ENCODE measurements at regions not wholly inside any gene's neighbourhood (a gene's known extent, or its start where the extent isn't known, plus 50 kb on each side); places are given as distances from the start of the nearest gene placed in this dataset.

GRCh38 chr10:110426294-110427181, 71.2 kb upstream of the DUSP5 start (continued):
- peak; percentile 42 for TF ChIP-seq EP300 (IDR thresholded peaks at IDR 0.05; ENCODE audit: low read length)
- peak; percentile 80 to 93; a peak in 3 of 4 replicates for TF ChIP-seq FOXA3 (CRISPR knock-in tag; conservative IDR thresholded peaks at IDR 0.05 in 1 of 2, IDR thresholded peaks at IDR 0.05 in 1 of 2)
- TF ChIP-seq TSC22D4 (tag; IDR thresholded peaks at IDR 0.05), result no peak
- peak; percentile 59; the same call in 1 of the 2 replicates for TF ChIP-seq SMARCA4 (IDR thresholded peaks at IDR 0.05)

GRCh38 chr10:110429301-110429700, 68.4 kb upstream of the DUSP5 start:
- intact Hi-C loops (cut with micrococcal nuclease), result no loop called here
- Histone ChIP-seq H3K79me2 (ENCODE audit: control insufficient read depth, insufficient read depth, low read length) (no peaks in the 10 kb centered on the region), H3K4me2 (ENCODE audit: insufficient read depth, low read length) (no peak overlapping the region), H3K4me3 (no peak overlapping the region), H3K27ac (ENCODE audit: extremely low read depth, low read depth, low read length) (no peak overlapping the region), H3K36me3 (ENCODE audit: control insufficient read depth, insufficient read depth, low read length) (no peaks in the 10 kb centered on the region), H4K20me1 (replicated peaks; ENCODE audit: control insufficient read depth, insufficient read depth, low read length) (no peaks in the 10 kb centered on the region), H3K9ac (ENCODE audit: insufficient read depth in 1 of 2, low read depth in 2 of 2, low read length in 2 of 2) (no peak overlapping the region), H3K9me1 (ENCODE audit: control insufficient read depth, insufficient read depth, low read length) (no peaks in the 10 kb centered on the region), H3K4me1 (replicated peaks in 1 of 2; ENCODE audit: control insufficient read depth in 2 of 2, insufficient read depth in 2 of 2, low read length in 2 of 2) (peaks cover 0 to 23% of the 10 kb centered on the region in 2 experiments; a peak in 4 of 5 replicates), H3K9me3 (replicated peaks; ENCODE audit: control insufficient read depth, insufficient read depth, low read depth, low read length) (no peaks in the 10 kb centered on the region), H2AFZ (ENCODE audit: low read depth, low read length) (no peak overlapping the region), H3K27me3 (ENCODE audit: control insufficient read depth in 2 of 2, insufficient read depth in 2 of 2, low read length in 2 of 2) (no peaks in the 10 kb centered on the region)
- in situ Hi-C loops (cut with MboI), result no loop called here
- DNase-seq (ENCODE audit: extremely low read depth in 1 of 4, low spot score in 3 of 4) (no peak), ATAC-seq (no peak), FAIRE-seq (no peak)
- 42% methylated on average over 2 of the region's 2 CpGs for WGBS (ENCODE audit: insufficient coverage, low coverage, missing lambda C conversion rate)
- ChIA-PET POLR2A (interaction anchor here (0.7 kb wide), 1 partner anchor 12 kb away, joined by 3 read pairs; no protein-coding TSS in a partner anchor), CTCF (ENCODE audit: low intra/inter-chr PET ratio) (no interaction called here)
- BruUV-seq (replicated peaks), result no TSS peak
- TF ChIP-seq ARID1B (IDR thresholded peaks at IDR 0.05), result 0 out of 2 replicates have a peak, but pooled peaks have one; percentile 20
- no peak for TF ChIP-seq SMAD3 (CRISPR knock-in tag; conservative IDR thresholded peaks at IDR 0.05)
- no peak for TF ChIP-seq HOMEZ (CRISPR knock-in tag; IDR thresholded peaks at IDR 0.05)
- no peak for TF ChIP-seq POLR2AphosphoS5 (IDR thresholded peaks at IDR 0.05; ENCODE audit: control insufficient read depth, insufficient read depth, low read depth, low read length)
- TF ChIP-seq NELFE (IDR thresholded peaks at IDR 0.05; ENCODE audit: insufficient read depth, insufficient read length), result no peak
- TF ChIP-seq NR1H2 (CRISPR knock-in tag; IDR thresholded peaks at IDR 0.05), result no peak
- no peak for TF ChIP-seq FOXM1 (IDR thresholded peaks at IDR 0.05; ENCODE audit: low read depth)
- no peak for TF ChIP-seq FOXM1 (CRISPR knock-in tag; IDR thresholded peaks at IDR 0.05; ENCODE audit: low read depth)
- TF ChIP-seq ATF3 (IDR thresholded peaks at IDR 0.05), result 0 out of 2 replicates have a peak, but pooled peaks have one; percentile 21
- TF ChIP-seq ATF3 (CRISPR knock-in tag; conservative IDR thresholded peaks at IDR 0.05), result no peak
- TF ChIP-seq ZNF354B (CRISPR knock-in tag; IDR thresholded peaks at IDR 0.05), result no peak
- TF ChIP-seq ZNF695 (CRISPR knock-in tag; IDR thresholded peaks at IDR 0.05), result no peak
- TF ChIP-seq ATF1 (CRISPR knock-in tag; IDR thresholded peaks at IDR 0.05), result no peak
- TF ChIP-seq ATF1 (tag; IDR thresholded peaks at IDR 0.05), result no peak
- peak; percentile 36; the same call in 1 of the 2 replicates for TF ChIP-seq FOSL1 (tag; conservative IDR thresholded peaks at IDR 0.05)

Measured in K562 (cell line).